22Rv1 (cell line): ENCODE measurements at regions not wholly inside any gene's neighbourhood (a gene's known extent, or its start where the extent isn't known, plus 50 kb on each side); places are given as distances from the start of the nearest gene placed in this dataset.

ENCODE experiments used
- H3K27ac ChIP-seq: fragments of 450-650 bp; 2 replicates; pipeline ENCODE4 v1.5.1; 2017
- CTCF ChIP-seq: fragments of 450-650 bp; IDR thresholded peaks from 2 replicates; pipeline ENCODE4 v1.5.1; 2017; ENCODE audit warnings: mild to moderate bottlenecking
- ZFX ChIP-seq: fragments of 450-650 bp; IDR thresholded peaks from 2 replicates; pipeline ENCODE4 v1.6.1; 2017; ENCODE audit warnings: antibody characterized with exemption, borderline replicate concordance

DNA sequence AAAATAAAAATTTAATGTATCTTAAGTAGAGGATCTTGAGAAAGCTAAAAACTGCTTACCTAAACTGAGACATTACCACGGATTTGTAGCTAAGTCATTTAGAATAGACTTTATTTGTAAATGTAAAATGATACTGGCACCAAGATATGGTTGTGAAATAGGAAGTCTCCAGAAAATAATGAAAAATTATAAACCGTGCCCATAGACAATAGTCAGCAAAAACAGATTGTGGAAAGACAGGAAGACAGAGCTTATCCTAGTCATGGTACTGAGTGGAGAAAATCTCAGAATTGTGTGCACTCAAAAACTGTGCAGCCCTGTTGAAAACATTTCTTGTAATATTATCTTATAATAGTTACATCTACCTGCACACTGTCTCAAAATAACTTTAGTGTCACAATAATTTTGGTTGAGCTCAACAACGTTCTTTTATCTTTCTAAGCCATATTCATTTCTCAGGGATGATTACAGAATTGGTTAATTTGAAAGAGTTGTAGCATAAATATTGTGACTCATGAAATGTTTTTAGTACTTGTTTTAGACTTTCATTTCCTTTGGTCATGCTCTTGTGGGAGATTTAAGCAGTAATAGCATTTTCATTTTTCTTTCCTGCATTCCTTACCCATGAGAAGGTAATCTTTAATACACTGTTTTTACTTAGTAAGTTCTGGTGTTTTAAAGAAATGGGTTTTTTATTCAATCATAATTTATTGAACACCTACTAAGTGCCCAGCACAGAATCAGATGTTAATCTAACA is 174.5 kb downstream of the SOX4 start:
- no peak overlapping the region for H3K27ac ChIP-seq
- TF ChIP-seq ZFX: no peak
- no peak for TF ChIP-seq CTCF

DNA sequence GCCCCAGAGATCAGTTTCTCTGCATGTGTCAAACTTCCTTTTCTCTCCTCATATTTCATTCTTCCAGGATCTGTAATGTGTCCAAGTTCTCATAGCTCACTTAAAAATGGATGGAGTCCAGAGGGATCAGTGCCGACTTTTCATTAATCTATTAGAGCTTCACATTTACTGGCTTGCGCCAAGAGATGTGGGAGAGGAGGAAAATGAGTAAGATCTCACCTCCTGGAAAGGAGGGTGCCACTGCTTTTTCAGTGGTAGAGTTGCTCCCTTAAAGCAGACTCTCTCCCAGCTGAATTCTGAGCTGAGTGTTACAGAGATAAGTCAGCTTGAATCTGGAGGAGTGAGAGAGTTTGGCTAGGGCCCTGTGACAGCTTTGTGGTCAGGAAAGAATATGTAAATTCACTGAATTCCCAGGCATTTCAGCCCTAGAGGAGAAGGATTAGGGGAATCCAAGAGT is 175.9 kb downstream of the SOX4 start:
- H3K27ac ChIP-seq: no peak overlapping the region
- no peak for TF ChIP-seq CTCF
- TF ChIP-seq ZFX: no peak

DNA sequence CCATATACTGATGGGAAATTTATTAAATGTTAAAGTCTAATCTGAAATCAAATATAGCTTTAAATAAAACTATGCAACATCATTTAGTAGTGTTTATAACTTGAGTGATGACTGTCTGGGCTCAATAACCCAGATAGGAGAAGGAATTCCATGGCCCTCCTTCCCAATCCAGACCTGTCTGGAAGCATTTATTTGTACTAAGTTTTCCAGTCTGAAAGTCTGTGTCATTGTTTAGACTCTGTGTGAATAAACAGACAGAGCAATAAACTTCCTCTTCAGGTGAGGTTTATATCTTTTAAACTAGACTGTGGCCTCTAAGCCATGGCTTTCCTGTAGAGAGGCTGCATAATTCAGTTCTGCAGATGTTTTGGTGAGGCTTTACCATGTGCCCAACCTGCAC is 176.4 kb downstream of the SOX4 start:
- TF ChIP-seq CTCF: no peak
- TF ChIP-seq ZFX: no peak
- no peak overlapping the region for H3K27ac ChIP-seq

DNA sequence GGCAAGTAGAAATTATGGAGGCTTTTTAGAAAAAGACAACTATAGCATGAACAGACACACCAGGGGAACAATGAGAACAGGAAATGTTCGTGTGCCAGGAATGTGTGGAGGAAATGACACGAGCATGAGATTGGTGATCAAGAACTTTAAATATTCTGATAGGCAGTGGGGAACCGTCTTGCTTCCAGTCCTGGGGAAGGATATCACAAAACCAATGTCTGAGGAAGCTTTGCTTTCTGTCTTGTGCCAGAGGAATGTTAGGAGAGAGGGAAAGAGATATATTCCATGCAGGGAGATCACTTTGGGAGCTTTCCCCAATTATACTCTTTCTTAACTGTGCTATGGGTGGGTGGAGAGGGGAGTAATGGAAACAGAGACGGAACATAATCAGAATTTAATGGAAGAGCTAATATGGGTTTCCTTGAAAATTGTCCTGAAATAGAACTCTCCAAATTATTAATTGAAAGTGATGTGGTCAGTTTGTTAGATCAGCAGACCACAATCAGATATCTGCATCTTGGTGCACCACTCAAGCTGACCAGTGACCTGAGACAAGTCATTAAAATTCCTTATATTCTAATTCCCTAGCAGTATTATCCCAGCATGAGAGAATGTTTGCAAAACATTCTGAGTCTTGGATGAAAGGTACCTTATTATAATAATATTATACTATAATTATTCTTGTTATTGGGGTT is 178.2 kb downstream of the SOX4 start:
- no peak overlapping the region for H3K27ac ChIP-seq
- TF ChIP-seq ZFX: no peak
- no peak for TF ChIP-seq CTCF

DNA sequence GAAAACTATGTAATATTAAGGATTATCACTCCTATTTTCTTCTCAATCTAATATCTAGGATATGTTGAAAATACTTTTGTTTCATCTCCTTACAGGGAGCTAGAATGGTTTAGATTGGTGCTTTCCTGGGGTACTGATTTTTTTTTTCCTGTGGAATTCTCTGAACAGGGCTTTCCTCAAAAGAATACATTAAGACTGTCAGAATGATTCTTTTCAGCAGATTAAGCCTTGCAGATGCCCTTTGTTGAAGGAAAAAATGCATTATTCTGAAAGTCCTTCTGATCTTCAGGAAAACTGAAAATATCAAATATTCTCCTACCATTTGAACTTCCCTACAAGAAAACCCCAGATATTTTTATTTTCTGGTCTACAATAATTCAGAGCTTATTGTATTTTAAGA is 178.9 kb downstream of the SOX4 start:
- no peak for TF ChIP-seq ZFX
- no peak for TF ChIP-seq CTCF
- no peak overlapping the region for H3K27ac ChIP-seq

DNA sequence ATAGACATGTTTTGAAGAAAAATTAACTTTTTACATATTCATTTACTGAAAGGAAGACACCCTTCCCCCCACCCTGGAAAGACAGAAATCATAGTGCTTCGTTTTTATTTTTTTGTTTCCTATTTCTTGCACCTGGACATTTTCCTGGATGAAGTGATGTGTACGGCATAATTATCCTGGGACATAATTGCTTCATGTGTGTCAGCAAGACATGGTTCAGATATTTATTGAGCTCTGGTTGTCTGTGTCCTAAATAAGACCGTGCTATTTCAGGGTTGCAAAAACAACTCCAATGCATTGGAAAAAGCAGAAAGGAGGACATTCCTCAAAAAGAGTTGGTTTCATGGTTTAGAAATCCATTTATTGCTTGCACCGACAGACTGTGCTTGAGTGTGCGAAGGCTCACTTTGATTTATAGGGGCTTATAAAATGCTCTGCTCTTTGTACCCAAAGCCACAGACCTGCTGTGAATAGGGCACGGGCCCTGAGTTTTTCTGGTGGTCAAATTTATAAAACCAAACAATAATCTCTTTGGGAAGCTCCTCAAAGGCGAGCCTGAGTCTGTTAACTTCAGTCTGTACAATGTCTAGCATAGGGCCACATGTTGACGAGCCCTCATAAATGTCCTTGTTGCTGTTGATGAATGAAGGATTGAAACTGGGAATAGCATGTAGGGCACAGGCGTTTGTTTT is 179.5 kb downstream of the SOX4 start:
- no peak for TF ChIP-seq ZFX
- no peak for TF ChIP-seq CTCF
- H3K27ac ChIP-seq: no peak overlapping the region
